PC-3 (cell line): ENCODE measurements at regions not wholly inside any gene's neighbourhood (a gene's known extent, or its start where the extent isn't known, plus 50 kb on each side); places are given as distances from the start of the nearest gene placed in this dataset.

Experiments
- EZH2phosphoT487 ChIP-seq: fragments of 300-600 bp; sonication (generic); IDR thresholded peaks from 2 replicates; pipeline ENCODE4 v1.6.1; 2018; ENCODE audit warnings: mild to moderate bottlenecking, antibody characterized with exemption, low read length, borderline replicate concordance
- TF ChIP-seq, protein P1 (sequence below): fragments of 300-600 bp; sonication (generic); conservative IDR thresholded peaks from 2 replicates; pipeline ENCODE4 v1.5.1; 2017; ENCODE audit warnings: antibody characterized with exemption, low read depth, mild to moderate bottlenecking, low read length

DNA sequence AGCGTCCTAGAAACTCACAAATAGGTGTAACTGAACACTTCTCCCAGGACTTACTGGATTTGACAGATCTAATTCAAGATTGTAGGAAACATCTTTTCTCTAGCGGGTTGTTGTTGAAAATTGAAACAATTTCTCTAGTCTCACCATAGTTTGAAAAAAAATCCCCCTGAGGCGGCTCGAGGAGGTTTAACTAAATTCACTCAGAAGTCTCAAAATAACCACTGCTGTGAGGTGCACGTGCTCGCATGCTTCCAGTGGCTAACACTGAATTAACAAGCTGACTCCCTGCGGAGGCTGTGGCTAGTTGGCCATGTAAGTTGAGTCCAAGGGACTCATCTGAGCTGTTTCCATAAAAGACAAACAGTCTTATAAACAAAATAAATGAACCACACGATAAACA, 503.9 kb downstream of the OCA2 start:
- TF ChIP-seq, protein P1, sequence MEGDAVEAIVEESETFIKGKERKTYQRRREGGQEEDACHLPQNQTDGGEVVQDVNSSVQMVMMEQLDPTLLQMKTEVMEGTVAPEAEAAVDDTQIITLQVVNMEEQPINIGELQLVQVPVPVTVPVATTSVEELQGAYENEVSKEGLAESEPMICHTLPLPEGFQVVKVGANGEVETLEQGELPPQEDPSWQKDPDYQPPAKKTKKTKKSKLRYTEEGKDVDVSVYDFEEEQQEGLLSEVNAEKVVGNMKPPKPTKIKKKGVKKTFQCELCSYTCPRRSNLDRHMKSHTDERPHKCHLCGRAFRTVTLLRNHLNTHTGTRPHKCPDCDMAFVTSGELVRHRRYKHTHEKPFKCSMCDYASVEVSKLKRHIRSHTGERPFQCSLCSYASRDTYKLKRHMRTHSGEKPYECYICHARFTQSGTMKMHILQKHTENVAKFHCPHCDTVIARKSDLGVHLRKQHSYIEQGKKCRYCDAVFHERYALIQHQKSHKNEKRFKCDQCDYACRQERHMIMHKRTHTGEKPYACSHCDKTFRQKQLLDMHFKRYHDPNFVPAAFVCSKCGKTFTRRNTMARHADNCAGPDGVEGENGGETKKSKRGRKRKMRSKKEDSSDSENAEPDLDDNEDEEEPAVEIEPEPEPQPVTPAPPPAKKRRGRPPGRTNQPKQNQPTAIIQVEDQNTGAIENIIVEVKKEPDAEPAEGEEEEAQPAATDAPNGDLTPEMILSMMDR, result no peak
- no peak for TF ChIP-seq EZH2phosphoT487
